A673 (cell line): ENCODE measurements at regions not wholly inside any gene's neighbourhood (a gene's known extent, or its start where the extent isn't known, plus 50 kb on each side); places are given as distances from the start of the nearest gene placed in this dataset.

Experiments used
- BruUV-seq: library from RNA; stranded (reverse); fragments of 400-500 nt; replicated peaks from 2 replicates; lab custom pipeline; 2021; lab: Mats Ljungman, UMichigan
- CTCF ChIA-PET: fragments of 300-600 bp; sonication (Branson Sonifier 250); formaldehyde crosslinking; loops from one replicate; lab custom pipeline; 2022; ENCODE audit warnings: antibody characterized with exemption; lab: Charles Lee
- POLR2A ChIA-PET: fragments of 300-600 bp; sonication (Branson Sonifier 250); formaldehyde crosslinking; loops from one replicate; lab custom pipeline; 2022; ENCODE audit warnings: antibody characterized with exemption; ENCODE audit not compliant: low non-redundant PET; lab: Charles Lee
- DNase-seq: peaks from one replicate; pipeline ENCODE4 v3.0.0-alpha.2; 2015; ENCODE audit warnings: low spot score
- H3K27ac ChIP-seq: fragments of 200-600 bp; sonication (generic); 2 replicates; pipeline ENCODE4 v1.5.1; 2016; ENCODE audit warnings: mixed run types, low read depth, mild to moderate bottlenecking, mixed read lengths, antibody characterized with exemption, low read length; ENCODE audit not compliant: poor library complexity, severe bottlenecking
- H3K27me3 ChIP-seq: fragments of 200-600 bp; sonication (generic); replicated peaks from 2 replicates; pipeline ENCODE4 v1.6.1; 2017; ENCODE audit warnings: mixed run types, low read depth, mild to moderate bottlenecking, mixed read lengths, antibody characterized with exemption, low read length; ENCODE audit not compliant: insufficient read depth, poor library complexity
- H3K36me3 ChIP-seq: fragments of 200-600 bp; sonication (generic); 2 replicates; pipeline ENCODE4 v1.6.1; 2016; ENCODE audit warnings: mixed run types, mild to moderate bottlenecking, mixed read lengths, antibody characterized with exemption, low read length; ENCODE audit not compliant: insufficient read depth, poor library complexity, severe bottlenecking
- H3K4me1 ChIP-seq: fragments of 200-600 bp; sonication (generic); 2 replicates; pipeline ENCODE4 v1.6.1; 2017; ENCODE audit warnings: mixed run types, mild to moderate bottlenecking, mixed read lengths, antibody characterized with exemption, low read length; ENCODE audit not compliant: insufficient read depth, poor library complexity, severe bottlenecking
- H3K4me3 ChIP-seq: fragments of 200-600 bp; sonication (generic); 2 replicates; pipeline ENCODE4 v1.5.1; 2016; ENCODE audit warnings: low read depth, mixed run types, mild to moderate bottlenecking, mixed read lengths, low read length; ENCODE audit not compliant: poor library complexity, severe bottlenecking
- H3K9me3 ChIP-seq: fragments of 200-600 bp; sonication (generic); 2 replicates; pipeline ENCODE4 v1.6.1; 2016; ENCODE audit warnings: mixed run types, low read depth, mild to moderate bottlenecking, mixed read lengths, antibody characterized with exemption, low read length; ENCODE audit not compliant: poor library complexity, severe bottlenecking
- CTCF ChIP-seq: fragments of 300-800, 200-600 bp; sonication (generic); conservative IDR thresholded peaks from 2 replicates; pipeline ENCODE4 v1.5.1; 2017; ENCODE audit warnings: low read depth, mild to moderate bottlenecking, antibody characterized with exemption, low read length, moderate library complexity, mixed read lengths
- EZH2 ChIP-seq: fragments of 200-600 bp; sonication (generic); IDR thresholded peaks from 2 replicates; pipeline ENCODE4 v1.6.1; 2017; ENCODE audit warnings: borderline replicate concordance, low read depth, mild to moderate bottlenecking, mixed read lengths, antibody characterized with exemption, low read length; ENCODE audit not compliant: poor library complexity, severe bottlenecking
- intact Hi-C: fragments of 100-400 bp; cut with micrococcal nuclease; formaldehyde crosslinking; loops from one replicate; pipeline ENCODE4 v1.10.0; 2022; ENCODE audit not compliant: unreplicated experiment

- H3K9me3 ChIP-seq = no peaks in the 10 kb centered on the region
These were observed 99.2 kb upstream of the GRIK3 start for GRCh38 chr1:37133276-37134145.

GRCh38 chr1:37134599-37134998 lies 100.3 kb upstream of the GRIK3 start:
- H3K4me3 ChIP-seq = no peak overlapping the region
- H3K9me3 ChIP-seq = no peaks in the 10 kb centered on the region
- H3K27me3 ChIP-seq = no peaks in the 10 kb centered on the region
- H3K4me1 ChIP-seq = no peaks in the 10 kb centered on the region
- DNase-seq = no peak
- POLR2A ChIA-PET = no interaction called here
- H3K27ac ChIP-seq = no peak overlapping the region
- CTCF ChIA-PET = no interaction called here
- BruUV-seq = no TSS peak
- intact Hi-C loops = no loop called here
- H3K36me3 ChIP-seq = no peaks in the 10 kb centered on the region
- TF ChIP-seq CTCF = no peak
- TF ChIP-seq EZH2 = no peak

More at GRCh38 chr1:37133276-37134145, 99.2 kb upstream of the GRIK3 start:
- TF ChIP-seq CTCF (no peak), EZH2 (no peak)
- Histone ChIP-seq H3K4me3 (no peak overlapping the region), H3K36me3 (no peaks in the 10 kb centered on the region), H3K27ac (no peak overlapping the region), H3K27me3 (no peaks in the 10 kb centered on the region), H3K4me1 (no peaks in the 10 kb centered on the region)
- ChIA-PET CTCF (no interaction called here), POLR2A (no interaction called here)
- intact Hi-C loops = no loop called here
- BruUV-seq = no TSS peak
- DNase-seq = no peak

DNA sequence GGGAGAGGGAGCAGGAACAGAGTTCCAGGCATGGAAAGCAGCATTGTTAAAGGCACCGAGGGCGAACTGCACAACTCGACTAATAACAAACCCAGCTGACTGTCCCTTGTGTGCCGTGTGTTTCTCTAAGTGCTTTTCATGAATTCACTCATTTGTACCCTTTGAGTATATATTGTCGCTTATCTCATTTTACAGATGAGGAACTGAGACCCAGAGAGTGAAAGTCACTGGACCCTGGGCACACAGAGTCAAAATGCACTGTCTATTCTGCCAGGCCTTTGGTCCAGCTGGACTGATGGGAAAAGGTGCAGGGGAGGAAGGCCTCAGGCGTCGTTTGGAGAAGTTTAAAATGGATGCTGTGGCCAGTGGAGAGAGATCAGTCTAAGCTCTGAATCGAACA lies 100.7 kb upstream of the GRIK3 start:
- no peak for DNase-seq
- CTCF ChIA-PET = no interaction called here
- H3K4me3 ChIP-seq = no peak overlapping the region
- no peaks in the 10 kb centered on the region for H3K9me3 ChIP-seq
- H3K27ac ChIP-seq = no peak overlapping the region
- no peaks in the 10 kb centered on the region for H3K36me3 ChIP-seq
- no peaks in the 10 kb centered on the region for H3K4me1 ChIP-seq
- POLR2A ChIA-PET = no interaction called here
- TF ChIP-seq CTCF (no peak), EZH2 (no peak)
- intact Hi-C loops = no loop called here
- no TSS peak for BruUV-seq
- H3K27me3 ChIP-seq = no peaks in the 10 kb centered on the region
